HG02571 (cell line): ENCODE measurements at regions not wholly inside any gene's neighbourhood (a gene's known extent, or its start where the extent isn't known, plus 50 kb on each side); places are given as distances from the start of the nearest gene placed in this dataset.
"Not testable (repeated sequence)": the region's sequence is repeated elsewhere in the genome, so short reads cannot be mapped to it uniquely, and the experiment has no call there.

Source experiments
- ATAC-seq: cut with Tn5 transposase; IDR thresholded peaks from one replicate; pipeline ENCODE4 v1.9.1; 2021; ENCODE audit warnings: mild to moderate bottlenecking, moderate library complexity; ENCODE audit not compliant: unreplicated experiment

DNA sequence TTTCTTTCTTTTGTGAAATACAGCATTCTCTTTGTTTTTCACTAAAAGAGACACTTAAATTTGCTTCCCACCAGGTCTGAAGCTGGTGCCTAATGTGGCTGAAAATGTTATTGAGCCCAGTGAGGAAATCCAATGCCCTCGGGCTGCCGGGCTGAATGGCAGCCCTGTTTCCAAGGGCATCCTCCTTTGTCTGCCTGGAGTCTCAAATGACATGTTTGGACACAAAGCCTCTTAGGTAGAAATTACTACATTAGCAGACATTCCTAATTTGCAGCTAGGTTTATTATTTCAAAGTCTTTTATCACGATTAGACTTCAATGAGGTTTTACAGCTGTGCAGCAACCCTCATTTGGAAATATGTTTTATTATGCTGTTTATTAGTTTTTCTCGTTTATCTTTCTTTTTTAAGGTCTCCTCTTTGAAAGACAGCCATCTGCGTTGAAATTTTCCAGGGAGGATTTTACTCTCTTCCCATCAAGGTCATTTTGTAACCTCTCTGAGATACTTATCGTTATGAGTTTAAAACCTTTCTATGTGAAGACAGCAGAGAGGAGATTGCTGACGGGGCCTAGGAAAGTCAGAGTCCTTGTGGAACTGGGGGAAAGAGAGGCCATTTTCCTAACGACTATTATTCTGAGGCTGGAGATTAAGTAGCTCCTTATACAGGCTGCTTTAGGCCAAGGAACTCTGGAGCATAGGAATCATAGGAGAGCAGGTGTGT, 59.0 kb upstream of the ZNF532 start:
- ATAC-seq = no peak

DNA sequence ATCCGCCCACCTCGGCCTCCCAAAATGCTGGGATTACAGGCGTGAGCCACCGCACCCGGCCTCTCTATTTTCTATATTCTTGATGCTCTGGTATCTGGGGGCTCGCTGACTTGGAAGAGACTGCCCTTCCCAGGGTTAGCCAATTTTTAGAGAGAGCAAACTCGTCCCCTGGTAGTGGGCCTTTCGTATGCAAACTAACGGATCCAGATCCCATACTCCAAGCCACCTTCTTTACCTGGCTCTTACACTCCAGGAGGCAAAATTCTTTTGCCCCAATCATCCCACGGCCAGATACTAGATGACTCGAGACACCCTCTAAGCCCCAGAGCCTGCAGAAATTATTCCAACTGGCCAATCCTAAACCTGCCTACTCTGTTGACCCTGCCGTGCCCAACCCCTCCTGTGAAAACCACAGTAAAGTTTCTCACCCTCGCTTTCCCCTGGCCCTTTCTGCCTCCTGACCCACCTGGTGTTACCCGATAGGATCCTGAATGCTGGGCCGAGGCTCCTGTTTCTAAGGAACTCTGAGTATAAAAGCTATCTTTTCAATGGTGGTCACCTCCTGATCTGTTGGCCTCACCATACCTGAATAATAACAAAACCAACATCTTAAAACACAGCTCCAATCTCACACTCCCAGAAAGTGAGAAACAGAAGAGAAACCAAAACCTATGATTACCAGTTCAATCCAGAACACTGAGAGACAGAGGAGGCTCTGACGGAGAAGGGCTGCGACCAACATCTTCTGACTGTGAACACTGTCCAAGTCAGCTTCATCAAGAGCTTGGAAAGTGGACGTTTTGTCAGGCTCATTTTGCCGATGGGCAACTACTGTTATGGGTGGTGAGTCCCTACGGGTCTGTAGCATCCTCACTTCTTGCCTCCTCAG, 57.6 kb upstream of the ZNF532 start:
- peak; percentile 89 for ATAC-seq

DNA sequence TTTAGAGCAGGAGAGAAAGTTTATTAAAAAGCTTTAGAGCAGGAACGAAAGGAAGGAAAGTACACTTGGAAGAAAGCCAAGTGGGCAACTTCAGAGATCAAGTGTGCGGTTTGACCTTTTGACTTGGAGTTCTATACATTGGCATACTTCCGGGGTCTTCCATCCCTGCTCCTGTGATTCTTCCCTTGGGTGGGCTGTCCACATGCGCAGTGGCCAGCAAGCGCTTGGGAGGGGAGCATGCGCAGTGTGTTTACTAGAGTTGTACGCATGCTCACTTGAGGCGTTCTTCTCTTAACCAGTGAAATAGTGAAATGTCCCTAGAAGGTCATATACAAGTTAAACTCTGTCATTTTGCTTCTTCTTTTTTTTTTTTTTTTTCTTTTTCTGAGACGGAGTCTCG, 56.9 kb upstream of the ZNF532 start:
- ATAC-seq = no peak

DNA sequence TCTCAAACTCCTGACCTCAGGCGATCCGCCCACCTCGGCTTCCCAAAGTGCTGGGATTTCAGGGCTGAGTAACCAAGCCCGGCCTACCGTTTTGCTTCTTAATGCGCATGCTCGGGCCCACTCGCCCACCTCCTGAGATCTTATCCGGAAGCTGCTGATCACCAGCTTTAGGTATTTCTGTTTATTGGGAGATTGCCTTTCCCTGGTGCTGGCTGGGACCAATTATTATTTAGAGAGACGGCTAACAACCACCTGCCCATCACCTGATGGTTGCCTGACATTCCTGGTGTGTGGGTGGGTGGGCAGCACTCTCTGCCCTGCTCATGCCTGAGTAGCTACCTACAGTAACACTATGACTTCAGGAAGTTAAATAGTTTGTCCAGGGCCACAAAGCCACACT, 56.3 kb upstream of the ZNF532 start:
- no peak for ATAC-seq

DNA sequence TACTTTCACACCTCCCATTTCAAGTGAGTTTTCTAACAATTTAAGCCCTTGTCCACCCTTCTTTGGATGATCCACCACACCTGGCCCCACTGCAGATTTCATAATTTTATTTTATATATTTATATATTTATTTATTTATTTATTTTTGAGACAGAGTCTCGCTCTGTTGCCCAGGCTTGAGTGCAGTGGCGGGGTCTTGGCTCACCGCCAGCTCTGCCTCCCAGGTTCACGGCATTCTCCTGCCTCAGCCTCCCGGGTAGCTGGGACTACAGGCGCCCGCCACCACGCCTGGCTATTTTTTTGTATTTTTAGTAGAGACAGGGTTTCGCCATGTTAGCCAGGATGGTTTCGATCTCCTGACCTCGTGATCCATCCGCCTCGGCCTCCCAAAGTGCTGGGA, 52.8 kb upstream of the ZNF532 start:
- ATAC-seq = not testable (repeated sequence)

DNA sequence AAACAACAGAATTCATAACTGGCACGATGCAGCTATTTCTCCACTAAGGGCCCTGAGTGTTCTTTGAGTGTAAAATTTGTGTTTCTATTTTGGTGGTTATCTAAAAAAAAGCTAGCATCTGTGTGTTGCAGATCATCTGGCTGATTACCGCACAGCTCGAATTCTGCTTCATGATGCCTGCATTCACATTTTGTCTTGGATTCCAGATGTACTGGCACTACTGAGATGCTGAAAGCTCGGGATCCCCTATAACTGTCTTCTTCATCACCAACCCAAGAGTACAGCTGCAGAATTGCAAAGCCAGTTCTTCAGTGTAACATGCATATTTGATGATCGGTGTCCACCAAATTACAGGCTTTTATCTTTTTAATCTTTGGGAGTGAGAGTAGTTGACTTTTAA, 51.6 kb upstream of the ZNF532 start:
- ATAC-seq = no peak

DNA sequence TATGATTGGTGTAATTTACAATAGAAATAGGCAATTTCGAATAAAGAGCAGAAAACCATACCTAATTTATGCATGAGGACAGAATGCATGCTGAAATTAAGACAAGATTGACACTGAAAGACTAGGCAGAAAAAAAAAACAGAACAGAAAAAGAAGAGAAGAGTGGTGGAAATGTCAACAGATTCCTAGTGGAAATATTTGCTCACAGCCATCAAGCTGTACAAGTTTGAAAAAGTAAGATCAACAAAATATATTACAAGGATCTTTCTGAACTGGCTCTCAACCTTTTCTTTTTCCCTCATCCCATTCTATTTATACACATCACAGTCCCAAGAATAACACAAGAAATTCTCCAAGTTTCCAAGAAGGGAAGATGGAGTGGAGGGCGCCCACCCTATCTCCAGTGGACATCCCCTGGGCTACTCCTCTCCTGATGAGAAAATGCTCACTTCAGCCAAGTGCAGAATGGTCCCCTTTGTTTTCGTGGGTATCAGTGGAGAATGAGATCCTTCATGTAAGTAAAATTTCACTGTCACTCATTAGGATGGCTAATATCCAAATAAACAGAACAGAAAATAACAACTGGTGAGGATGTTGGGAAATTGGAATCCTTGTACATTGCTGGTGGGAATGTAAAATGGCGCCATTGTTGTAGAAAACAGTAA, 51.0 kb upstream of the ZNF532 start:
- no peak for ATAC-seq

DNA sequence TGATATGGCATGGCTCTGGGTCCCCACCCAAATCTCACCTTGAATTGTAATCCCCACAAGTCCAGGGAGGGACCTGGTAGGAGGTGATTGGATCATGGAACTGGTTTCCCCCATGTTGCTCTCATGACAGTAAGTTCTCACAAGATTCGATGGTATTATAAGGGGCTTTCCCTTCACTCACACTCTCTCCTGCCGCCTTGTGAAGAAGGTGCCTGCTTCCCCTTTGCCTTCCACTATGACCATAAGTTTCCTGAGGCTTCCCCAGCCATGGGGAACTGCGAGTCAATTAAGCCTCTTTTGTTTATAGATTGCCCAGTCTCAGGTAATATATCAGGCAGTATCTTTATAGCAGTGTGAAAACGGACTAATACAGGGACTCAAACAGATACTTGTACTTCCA, 50.4 kb upstream of the ZNF532 start:
- no peak for ATAC-seq
